Neural crest cell (in vitro differentiated cells): ENCODE measurements at regions not wholly inside any gene's neighbourhood (a gene's known extent, or its start where the extent isn't known, plus 50 kb on each side); places are given as distances from the start of the nearest gene placed in this dataset.

ENCODE experiments used
- DNase-seq: peaks from one replicate; pipeline ENCODE4 v3.0.0; 2021; ENCODE audit warnings: low read depth, mixed read lengths, low spot score
- H3K27ac Mint-ChIP-seq: one replicate; pipeline ENCODE4 v1.8.0; 2021; ENCODE audit warnings: mild to moderate bottlenecking, mixed read lengths; ENCODE audit not compliant: unreplicated experiment
- H3K27me3 Mint-ChIP-seq: 2 replicates; pipeline ENCODE4 v1.8.0; 2021; ENCODE audit warnings: low read depth, mild to moderate bottlenecking, mixed read lengths
- H3K36me3 Mint-ChIP-seq: 2 replicates; pipeline ENCODE4 v1.8.0; 2021; ENCODE audit warnings: low read depth, mild to moderate bottlenecking, mixed read lengths
- H3K4me1 Mint-ChIP-seq: 2 replicates; pipeline ENCODE4 v1.8.0; 2021; ENCODE audit warnings: mixed read lengths
- H3K4me3 Mint-ChIP-seq: one replicate; pipeline ENCODE4 v1.8.0; 2021; ENCODE audit warnings: mild to moderate bottlenecking, mixed read lengths
- H3K9me3 Mint-ChIP-seq: 2 replicates; pipeline ENCODE4 v1.8.0; 2021; ENCODE audit warnings: mixed read lengths
- CTCF ChIP-seq: fragments of 200-600 bp; sonication (generic); conservative IDR thresholded peaks from 2 replicates; pipeline ENCODE4 v1.5.0; 2021; ENCODE audit warnings: antibody characterized with exemption, mild to moderate bottlenecking

GRCh38 chr1:208570362-208570761, 326.2 kb upstream of the PLXNA2 start:
- Mint-ChIP-seq H3K4me1 (no peaks in the 10 kb centered on the region), H3K36me3 (no peaks in the 10 kb centered on the region), H3K4me3 (no peak overlapping the region), H3K9me3 (peaks cover 14% of the 10 kb centered on the region), H3K27me3 (peaks cover 6% of the 10 kb centered on the region), H3K27ac (no peak overlapping the region)
- DNase-seq = no peak
- TF ChIP-seq CTCF = no peak

GRCh38 chr1:208576425-208576824, 332.2 kb upstream of the PLXNA2 start:
- no peaks in the 10 kb centered on the region for H3K9me3 Mint-ChIP-seq
- H3K4me1 Mint-ChIP-seq = peaks cover 15% of the 10 kb centered on the region
- H3K4me3 Mint-ChIP-seq = no peak overlapping the region
- H3K27me3 Mint-ChIP-seq = no peaks in the 10 kb centered on the region
- no peaks in the 10 kb centered on the region for H3K36me3 Mint-ChIP-seq
- no peak for TF ChIP-seq CTCF
- DNase-seq = no peak
- no peak overlapping the region for H3K27ac Mint-ChIP-seq

GRCh38 chr1:208577381-208577905, 333.3 kb upstream of the PLXNA2 start:
- Mint-ChIP-seq H3K9me3 (no peaks in the 10 kb centered on the region), H3K27ac (peak overlapping the region; percentile 64), H3K4me3 (no peak overlapping the region), H3K4me1 (peaks cover 22% of the 10 kb centered on the region), H3K27me3 (no peaks in the 10 kb centered on the region), H3K36me3 (no peaks in the 10 kb centered on the region)
- TF ChIP-seq CTCF = no peak
- DNase-seq = no peak

DNA sequence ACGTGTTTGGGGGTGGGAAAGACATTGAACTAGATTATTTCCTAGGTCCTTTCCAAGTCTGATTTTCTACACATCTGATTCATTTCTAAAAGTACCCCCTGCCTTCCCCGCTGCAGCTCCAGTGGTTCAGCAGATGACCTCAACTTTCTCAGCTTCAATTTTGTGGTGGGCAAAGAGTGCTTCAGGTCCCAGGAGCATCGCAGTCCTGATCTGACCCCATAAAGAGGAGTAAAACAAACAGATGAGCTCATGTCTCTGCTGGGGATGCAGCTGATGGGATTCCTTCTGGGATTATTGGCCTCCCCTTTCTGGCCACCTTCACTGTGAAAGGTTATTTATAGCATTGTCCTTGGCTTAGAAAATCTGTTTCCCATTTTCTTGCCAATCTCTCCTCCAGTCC, 337.0 kb upstream of the PLXNA2 start:
- no peak overlapping the region for H3K4me3 Mint-ChIP-seq
- no peaks in the 10 kb centered on the region for H3K36me3 Mint-ChIP-seq
- peaks cover 24% of the 10 kb centered on the region for H3K4me1 Mint-ChIP-seq
- no peak overlapping the region for H3K27ac Mint-ChIP-seq
- no peak for TF ChIP-seq CTCF
- no peak for DNase-seq
- no peaks in the 10 kb centered on the region for H3K27me3 Mint-ChIP-seq
- no peaks in the 10 kb centered on the region for H3K9me3 Mint-ChIP-seq

- Mint-ChIP-seq H3K9me3 (no peaks in the 10 kb centered on the region), H3K27me3 (no peaks in the 10 kb centered on the region), H3K27ac (no peak overlapping the region), H3K4me1 (peaks cover 21% of the 10 kb centered on the region), H3K36me3 (no peaks in the 10 kb centered on the region), H3K4me3 (no peak overlapping the region)
- TF ChIP-seq CTCF = no peak
- DNase-seq = no peak
Measured at GRCh38 chr1:208581667-208582066, 337.5 kb upstream of the PLXNA2 start.
